ENCODE measurements at regions not wholly inside any gene's neighbourhood (a gene's known extent, or its start where the extent isn't known, plus 50 kb on each side); places are given as distances from the start of the nearest gene placed in this dataset.

DNA sequence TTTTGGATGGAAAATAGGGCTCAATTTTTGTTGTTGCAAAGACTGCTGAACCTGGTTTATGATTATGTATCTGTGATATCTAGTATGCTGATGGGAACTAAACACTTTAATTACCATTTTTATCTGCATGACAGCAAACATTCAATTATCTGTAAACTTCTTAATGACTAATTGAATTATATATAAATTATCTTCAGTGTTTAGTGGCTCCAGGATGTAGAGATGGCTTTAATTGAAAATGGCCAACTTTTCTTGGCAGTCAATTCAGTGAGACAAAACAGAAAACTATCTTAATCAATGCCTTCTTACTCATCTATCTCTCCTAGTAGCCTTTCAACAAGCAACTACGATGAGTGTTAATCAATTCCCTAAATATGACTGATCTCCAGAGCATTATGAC, 591.3 kb downstream of the HACE1 start:
- FAIRE-seq: no peak
- WGBS (ENCODE audit: low lambda C conversion rate): 25% methylated on average over 1 of the region's 1 CpG
- TF ChIP-seq RERE (CRISPR knock-in tag; IDR thresholded peaks at IDR 0.05; ENCODE audit: low read depth) (no peak), DMTF1 (CRISPR knock-in tag; IDR thresholded peaks at IDR 0.05) (no peak), RELA (CRISPR knock-in tag; IDR thresholded peaks at IDR 0.05) (no peak), GABPB1 (CRISPR knock-in tag; IDR thresholded peaks at IDR 0.05) (no peak), NFYB (CRISPR knock-in tag; IDR thresholded peaks at IDR 0.05) (no peak), YEATS2 (CRISPR knock-in tag; IDR thresholded peaks at IDR 0.05; ENCODE audit: borderline replicate concordance) (no peak), ZSCAN21 (CRISPR knock-in tag; IDR thresholded peaks at IDR 0.05; ENCODE audit: borderline replicate concordance) (no peak), SPEN (CRISPR knock-in tag; IDR thresholded peaks at IDR 0.05; ENCODE audit: low read depth) (no peak), ZNF709 (CRISPR knock-in tag; IDR thresholded peaks at IDR 0.05) (no peak), ZBTB21 (CRISPR knock-in tag; IDR thresholded peaks at IDR 0.05) (no peak), ZHX1 (CRISPR knock-in tag; IDR thresholded peaks at IDR 0.05; ENCODE audit: low read depth) (no peak)
- TF ChIP-seq, protein P1, sequence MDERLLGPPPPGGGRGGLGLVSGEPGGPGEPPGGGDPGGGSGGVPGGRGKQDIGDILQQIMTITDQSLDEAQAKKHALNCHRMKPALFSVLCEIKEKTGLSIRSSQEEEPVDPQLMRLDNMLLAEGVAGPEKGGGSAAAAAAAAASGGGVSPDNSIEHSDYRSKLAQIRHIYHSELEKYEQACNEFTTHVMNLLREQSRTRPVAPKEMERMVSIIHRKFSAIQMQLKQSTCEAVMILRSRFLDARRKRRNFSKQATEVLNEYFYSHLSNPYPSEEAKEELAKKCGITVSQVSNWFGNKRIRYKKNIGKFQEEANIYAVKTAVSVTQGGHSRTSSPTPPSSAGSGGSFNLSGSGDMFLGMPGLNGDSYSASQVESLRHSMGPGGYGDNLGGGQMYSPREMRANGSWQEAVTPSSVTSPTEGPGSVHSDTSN (CRISPR knock-in tag; IDR thresholded peaks at IDR 0.05): no peak

More for the DNA sequence above, 591.3 kb downstream of the HACE1 start:
- no peak for DNase-seq (ENCODE audit: low spot score)
- Histone ChIP-seq H4K20me1 (ENCODE audit: insufficient read depth, low read length) (no peaks in the 10 kb centered on the region), H3K4me3 (replicated peaks in 1 of 3; ENCODE audit: insufficient read depth in 1 of 3, low read depth in 2 of 3, low read length in 3 of 3) (no peak overlapping the region), H3K4me1 (ENCODE audit: insufficient read depth, low read length) (no peaks in the 10 kb centered on the region), H2AFZ (ENCODE audit: low read length) (no peak overlapping the region), H3K79me2 (ENCODE audit: insufficient read depth, low read length) (no peaks in the 10 kb centered on the region), H3K9ac (ENCODE audit: insufficient read depth, low read depth, low read length) (no peak overlapping the region), H3K27me3 (ENCODE audit: control insufficient read depth in 1 of 2, insufficient read depth in 2 of 2, low read length in 2 of 2) (no peaks in the 10 kb centered on the region), H3K27ac (ENCODE audit: extremely low read length, insufficient read depth, low read length) (no peak overlapping the region), H3K9me3 (ENCODE audit: low read length) (no peaks in the 10 kb centered on the region), H3K36me3 (replicated peaks in 1 of 2; ENCODE audit: control insufficient read depth in 1 of 2, insufficient read depth in 2 of 2, low read length in 2 of 2) (no peaks in the 10 kb centered on the region), H3K4me2 (ENCODE audit: low read depth, low read length) (no peak overlapping the region)
- BruUV-seq (replicated peaks): no TSS peak
- ChIA-PET POLR2A (no interaction called here), CTCF (ENCODE audit: low intra/inter-chr PET ratio, low total read pairs) (no interaction called here)
- intact Hi-C loops (cut with micrococcal nuclease; ENCODE audit: unreplicated experiment): no loop called here
- ATAC-seq: no peak
- in situ Hi-C loops (cut with HindIII; ENCODE audit: extremely low pct_ligation_motif_present, low pct_unique_long_range_greater_than_20kb): no loop called here

All from HepG2 (cell line).